ENCODE measurements at regions not wholly inside any gene's neighbourhood (a gene's known extent, or its start where the extent isn't known, plus 50 kb on each side); places are given as distances from the start of the nearest gene placed in this dataset.
A peak's percentile ranks its signal among the peaks of the same experiment; 100 is the strongest.

DNA sequence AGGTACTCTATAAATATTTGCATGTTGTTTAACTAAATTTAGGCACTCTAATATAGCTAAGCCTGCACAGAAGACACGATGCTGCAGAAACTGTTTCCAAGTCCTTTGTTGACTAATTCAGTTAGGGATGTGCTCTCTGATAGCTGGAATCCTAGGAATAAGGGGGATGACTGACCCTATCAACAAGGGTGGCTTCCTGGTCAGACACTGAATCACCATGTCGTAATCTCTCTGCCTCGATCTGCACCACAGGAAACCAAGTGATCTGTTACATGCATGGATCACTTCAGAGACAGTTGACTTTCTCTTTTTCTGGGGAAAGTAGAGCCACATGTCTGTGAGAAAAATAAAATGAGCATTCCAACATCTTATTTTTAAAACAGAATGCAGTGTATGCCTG lies 169.1 kb downstream of the GUCY2F start:
- DNase-seq (ENCODE audit: low read depth): no peak

DNA sequence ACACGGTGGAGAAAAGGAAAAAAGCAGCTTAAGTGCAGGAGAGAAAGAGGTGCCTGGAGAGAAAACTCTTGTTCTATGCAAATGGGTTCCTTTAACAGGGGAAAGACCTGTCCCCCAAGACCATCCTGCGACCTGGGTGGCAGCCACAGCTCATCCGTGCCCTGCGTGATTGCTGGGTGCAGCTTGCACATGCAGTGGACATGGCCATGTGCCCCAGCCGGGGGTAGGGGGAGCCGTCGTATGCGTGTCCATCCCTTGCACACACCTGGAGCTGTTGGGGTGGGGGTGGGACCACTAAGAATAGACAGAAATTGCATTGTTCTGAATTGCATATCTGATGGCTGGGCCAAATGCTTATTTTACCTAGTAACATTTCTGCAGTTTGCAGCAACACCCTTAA lies 171.9 kb downstream of the GUCY2F start:
- no peak for DNase-seq (ENCODE audit: low read depth)

DNA sequence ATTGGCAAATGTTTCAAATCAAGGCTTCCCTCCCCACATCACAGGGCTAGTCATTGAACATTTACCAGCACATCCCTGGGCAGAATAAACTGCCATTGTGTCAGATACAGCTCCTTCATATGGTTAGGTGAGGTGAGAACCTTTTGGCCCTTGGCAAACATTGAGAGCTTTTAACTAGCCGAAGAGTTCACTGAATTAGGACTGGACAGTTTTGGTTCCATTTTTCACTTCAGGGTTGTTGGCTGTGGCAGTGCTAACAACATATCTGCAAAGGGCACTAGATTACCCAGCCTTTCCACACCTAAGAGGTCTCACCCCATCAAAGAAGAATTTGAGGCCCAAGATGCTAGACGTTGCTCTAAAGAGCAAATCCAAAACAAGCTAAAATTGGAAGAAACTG lies 180.7 kb downstream of the GUCY2F start:
- DNase-seq (ENCODE audit: low read depth): no peak

DNA sequence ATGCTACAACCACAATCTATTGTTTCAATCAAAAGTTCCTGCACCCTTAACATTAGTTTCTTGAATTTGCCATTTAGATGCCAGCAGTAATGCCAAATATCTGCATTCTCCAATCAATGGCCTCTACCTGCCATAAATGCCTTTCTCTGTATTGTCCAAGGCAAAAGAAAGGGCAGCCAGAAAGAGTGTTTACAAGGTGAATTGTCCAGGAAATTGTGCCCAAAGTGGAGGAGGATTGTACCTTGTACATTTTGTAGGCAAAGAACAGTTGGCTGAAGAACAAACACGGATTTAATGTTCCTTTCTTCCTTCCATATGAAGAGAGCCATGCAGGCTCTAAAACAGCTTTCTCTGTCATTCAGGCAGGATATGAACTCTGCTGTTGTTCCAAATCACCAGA lies 181.5 kb downstream of the GUCY2F start:
- no peak for DNase-seq (ENCODE audit: low read depth)

DNA sequence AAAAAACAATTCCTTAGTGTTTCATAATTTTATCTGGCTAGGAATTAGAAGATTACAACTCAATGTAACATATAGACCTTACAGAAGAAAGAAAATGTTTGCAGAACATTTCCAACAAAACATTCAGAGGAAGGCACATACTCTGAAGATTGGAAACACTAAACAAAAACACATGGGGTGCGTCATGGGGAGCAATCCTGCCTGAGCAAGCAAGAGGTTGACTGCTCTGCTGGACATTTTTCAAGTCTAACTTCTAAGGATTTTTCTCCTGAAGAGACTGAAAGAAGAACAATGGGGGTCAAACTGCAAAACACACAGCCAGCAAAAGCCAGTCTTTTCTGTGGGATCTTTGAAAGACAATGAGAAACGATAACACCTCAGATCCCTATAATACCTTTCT lies 182.8 kb downstream of the GUCY2F start:
- no peak for DNase-seq (ENCODE audit: low read depth)

DNA sequence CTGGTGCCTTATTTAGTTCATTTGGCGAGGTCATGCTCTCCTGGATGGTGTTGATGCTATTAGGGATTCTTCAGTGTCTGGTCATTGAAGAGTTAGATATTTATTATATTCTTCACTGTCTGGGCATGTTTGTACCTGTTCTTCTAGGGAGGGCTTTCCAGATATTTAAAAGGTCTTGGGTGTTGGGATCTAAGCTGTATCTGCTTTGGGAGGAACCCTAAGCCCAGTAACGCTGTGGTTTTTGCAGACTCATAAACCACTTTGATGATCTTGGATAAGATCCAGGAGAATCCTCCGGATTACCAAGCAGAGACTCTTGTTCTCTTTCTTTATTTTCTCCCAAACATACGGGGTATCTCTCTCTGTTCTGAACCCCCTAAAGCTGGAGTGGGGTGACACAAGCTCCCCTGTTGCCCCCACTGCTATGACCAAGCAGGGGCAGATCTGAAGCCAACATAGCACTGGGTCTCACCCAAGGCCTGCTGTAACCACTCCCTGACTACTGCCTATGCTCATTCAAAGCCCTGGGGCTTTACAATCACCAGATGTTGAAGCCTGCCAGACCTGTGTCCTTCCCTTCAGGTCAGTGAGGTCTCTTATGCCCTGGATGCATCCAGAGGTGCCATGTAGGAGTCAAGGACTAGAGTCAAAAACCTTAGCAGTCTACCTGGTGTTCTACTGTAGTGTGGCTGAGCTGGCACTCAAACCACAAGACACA lies 187.6 kb downstream of the GUCY2F start:
- DNase-seq (ENCODE audit: low read depth): no peak

DNA sequence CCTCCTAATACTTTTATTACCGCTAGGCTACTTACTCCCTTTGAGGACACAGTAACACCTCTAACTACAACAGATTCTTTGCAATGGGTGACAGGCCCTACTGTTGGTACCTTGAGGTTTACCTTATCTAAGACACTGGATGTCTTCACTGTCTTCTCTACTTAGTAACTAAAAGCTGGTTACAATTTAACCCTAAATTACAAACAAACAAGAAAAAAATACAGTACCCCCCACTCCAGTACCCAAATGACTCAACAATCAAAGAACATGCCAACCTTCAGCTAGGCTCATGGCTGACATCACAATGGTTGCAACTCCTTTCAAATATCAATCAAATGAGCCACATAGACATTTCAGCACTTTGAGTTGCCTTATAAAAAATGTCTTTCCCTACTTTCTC lies 198.0 kb downstream of the GUCY2F start:
- no peak for DNase-seq (ENCODE audit: low read depth)

DNA sequence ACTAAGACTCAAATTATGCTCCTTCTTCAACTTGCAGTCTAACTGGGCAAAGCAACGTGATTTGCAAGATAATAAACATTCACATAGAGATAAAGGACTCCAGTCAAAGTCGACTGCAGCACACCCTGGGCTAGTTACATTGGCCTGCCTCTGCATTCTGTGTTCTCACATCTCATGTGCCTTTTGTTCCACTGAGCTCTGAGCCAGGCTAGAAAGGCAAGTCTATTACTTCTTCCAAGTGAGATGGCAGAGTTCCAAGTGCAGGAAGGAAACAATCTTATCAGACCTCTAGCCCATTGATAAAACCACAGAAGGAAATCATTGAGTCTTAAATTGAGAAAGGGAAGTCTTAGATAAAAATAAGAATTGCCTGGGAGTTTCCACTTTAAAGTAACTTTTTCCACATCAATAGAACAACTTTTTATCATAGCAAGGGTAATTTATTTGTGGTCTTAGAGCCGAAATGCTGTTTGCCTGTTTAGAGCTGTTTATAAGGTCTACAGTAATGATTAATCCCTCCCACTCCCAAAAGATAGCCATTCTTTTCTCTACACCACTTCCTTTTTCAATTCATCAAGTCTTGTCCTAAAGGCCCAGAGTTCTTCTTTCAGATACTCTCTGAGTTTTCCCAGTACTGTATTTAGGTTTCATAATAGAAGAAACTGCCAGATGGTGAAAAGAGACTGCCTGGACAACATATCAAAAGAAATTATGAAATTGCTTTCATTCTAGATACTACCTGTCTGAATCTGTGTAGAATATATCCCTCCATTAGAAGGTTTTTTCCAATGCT lies 200.2 kb downstream of the GUCY2F start:
- peak; percentile 4 for DNase-seq (ENCODE audit: low read depth)

DNA sequence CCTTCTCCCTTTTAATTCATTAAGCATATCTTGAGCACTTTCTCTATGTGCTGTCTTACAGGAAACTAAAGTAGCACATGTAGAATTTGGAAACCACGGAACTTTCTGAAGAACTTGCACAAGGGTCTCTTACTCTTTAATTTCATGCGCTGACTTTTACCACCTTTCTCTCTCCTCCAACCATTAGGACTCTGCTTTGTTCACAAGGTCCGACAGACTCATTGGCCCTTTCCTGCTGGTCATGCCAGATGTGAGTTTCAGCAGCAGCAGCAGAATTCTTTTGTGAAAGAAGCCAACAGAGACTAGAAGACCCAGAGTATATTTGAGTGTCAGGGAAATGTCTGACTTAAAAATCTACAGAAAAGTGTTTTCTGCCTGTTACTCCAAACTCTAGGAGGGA lies 207.1 kb downstream of the GUCY2F start:
- DNase-seq (ENCODE audit: low read depth): no peak

DNA sequence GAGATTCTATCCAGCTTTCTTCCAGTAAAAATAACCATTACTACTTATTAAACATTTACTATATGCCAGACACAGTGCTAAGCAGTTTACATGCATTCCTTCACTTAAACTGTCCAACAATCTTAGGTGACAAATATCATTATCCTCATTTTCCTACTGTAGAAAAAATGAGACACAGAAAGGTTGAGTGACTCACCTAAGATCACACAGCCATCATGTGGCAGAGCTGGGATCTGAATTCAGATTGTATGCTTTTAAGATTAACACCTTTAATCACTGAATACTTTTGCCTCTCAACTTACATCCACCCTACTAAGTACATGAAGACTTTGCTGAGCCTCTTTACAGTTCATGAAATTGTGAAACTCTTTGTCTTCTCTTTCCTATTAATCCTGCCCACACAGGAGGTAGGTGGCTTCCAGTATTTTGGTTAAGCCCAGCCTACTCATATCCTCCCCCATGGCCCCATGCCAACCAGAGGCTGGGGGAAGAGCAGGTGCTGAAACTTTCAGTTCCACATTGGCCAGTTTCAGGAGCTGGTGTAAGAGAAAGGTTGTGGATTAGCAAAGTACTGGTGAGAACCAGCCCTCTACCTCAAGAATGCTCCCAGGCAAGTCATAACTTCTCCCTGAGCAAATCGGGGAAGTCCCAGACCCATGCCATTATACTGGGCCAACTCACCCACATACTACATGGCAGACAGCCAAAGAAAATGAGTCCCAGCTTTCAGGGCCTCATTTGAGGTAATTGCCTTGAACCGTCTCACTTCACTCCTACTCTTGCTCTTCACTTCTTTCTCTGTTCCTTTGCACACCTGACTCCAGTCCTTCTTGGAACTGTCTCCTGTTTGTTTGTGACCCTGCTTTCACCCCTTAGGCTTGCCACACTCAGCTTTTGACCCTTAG lies 211.1 kb downstream of the GUCY2F start:
- peak; percentile 64 for DNase-seq (ENCODE audit: low read depth)

DNA sequence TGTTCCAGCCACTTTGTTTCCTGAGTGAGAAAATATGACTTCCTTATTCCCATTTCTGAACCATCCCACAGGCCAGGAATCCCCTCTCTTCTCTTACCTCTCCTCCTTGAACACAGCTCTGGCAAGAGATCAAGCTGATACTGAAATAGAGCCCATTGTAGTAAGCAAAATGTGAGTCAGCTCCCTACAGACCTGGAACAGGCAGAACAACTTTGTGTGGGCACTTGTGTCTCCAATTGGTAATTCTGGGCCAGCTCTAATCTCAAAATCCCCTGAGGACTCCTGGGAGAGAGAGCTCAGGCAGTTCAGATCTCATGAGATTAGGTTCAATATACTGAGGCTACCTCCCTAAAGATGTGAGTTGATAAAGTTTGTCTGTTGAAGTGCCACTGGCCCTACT lies 213.5 kb downstream of the GUCY2F start:
- no peak for DNase-seq (ENCODE audit: low read depth)

DNA sequence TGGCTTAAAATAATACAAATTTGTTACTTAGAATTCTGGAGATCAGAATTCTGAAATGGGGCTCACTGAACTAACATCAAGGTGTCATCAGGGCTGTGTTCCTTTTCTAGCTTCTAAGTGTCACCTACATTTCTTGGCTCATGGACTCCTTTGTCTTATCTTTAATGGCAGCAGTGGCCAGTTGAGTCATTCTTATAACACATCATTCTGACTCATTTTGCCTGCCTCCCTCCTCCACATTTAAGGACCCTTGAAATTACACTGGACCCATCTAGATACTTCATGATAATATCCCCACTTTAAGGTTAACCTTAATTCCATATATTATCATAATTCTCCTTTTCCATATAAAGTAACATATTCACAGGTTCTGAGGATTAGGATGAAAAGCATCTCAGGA lies 215.9 kb downstream of the GUCY2F start:
- DNase-seq (ENCODE audit: low read depth): no peak

DNA sequence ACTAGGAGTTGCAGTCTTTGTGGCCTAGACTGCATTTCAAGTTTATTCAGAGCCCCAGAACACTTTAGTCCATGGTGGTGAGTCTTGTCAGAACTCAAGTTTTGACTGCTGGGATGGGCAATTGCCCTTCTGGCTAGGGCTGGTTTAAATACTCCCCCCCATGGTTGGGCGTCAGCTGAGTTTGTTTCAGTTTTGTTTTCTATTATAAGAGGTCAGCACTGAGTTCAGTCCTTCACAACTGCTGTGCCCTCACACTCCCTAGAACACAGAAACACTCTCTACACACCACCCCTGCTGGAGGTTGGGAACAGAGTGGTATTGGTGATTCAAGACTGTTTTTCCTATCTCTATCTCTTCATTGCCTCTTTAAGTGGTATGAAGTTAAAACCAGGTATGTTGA lies 217.0 kb downstream of the GUCY2F start:
- DNase-seq (ENCODE audit: low read depth): no peak

DNA sequence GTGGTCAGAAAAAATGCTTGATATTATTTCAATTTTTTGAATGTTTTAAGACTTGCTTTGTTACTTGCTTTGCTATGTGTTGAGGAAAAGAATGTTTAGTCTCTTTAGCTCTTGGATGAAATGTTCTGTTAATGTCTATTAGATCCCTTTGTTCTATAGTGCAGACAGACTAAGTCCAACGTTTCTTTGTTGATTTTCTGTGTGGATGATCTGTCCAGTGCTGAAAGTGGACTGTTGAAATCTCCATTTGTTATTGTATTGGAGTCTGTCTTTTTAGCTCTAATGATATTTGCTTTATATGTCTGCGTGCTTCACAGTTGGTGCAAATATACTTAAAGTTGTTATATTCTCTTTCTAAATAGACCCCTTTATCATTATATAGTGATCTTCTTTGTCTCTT lies 220.6 kb downstream of the GUCY2F start:
- no peak for DNase-seq (ENCODE audit: low read depth)

DNA sequence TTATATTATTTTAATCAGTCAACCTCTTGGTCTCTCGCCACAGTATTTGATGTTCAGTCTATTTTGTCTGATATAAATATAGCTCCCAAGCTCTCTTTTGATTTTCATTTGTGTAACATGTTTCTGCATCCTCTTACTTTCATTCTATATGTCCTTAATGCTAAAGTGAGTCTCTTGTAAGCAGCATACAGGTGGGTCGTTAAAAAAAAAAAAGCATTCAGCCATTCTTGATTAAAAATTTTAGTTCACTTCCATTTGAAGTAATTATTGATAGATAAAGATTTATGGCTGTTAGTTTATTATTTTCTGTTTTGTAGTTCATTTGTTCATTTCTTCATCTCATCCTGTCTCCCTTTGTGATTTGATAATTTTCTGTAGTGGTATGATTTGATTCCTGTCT lies 229.1 kb downstream of the GUCY2F start:
- DNase-seq (ENCODE audit: low read depth): no peak

DNA sequence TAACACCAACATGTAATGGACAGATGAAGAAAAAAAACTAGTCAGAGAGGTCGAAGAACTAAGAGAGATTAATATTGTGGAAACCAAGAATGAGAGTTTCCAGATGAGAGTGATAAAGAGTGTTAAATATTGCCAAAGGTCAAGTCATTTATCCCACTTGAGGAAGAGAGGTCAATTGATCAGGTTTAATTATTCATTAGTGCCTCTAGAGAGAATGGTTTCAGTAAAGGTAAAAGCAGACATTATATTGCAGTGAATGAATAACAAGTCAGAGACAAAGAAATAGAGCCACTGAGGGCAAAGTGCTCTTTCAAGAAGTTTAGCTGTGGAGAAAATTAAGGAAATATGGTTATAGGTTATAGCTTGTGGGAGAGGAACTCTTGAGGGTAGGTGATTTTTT lies 263.1 kb downstream of the GUCY2F start:
- no peak for DNase-seq (ENCODE audit: low read depth)

DNA sequence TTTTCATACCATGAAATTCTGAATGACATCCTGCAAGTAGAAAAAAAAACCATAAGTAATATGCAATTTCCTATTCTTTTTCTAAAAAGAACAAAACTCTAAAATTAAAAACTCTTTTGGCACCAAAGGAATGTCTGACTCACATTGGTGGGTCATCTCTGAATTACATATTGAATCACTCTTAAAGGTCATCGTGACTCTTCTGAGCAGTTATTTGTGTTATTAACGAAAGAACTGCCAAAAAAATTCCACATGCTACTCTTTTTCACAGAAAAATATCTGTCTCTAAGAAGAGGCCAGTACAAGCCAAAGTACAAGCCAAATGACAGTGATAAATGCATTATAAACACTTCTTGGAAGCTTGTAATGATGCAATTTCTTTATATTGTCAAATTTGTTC lies 282.2 kb downstream of the GUCY2F start:
- no peak for DNase-seq (ENCODE audit: low read depth)

DNA sequence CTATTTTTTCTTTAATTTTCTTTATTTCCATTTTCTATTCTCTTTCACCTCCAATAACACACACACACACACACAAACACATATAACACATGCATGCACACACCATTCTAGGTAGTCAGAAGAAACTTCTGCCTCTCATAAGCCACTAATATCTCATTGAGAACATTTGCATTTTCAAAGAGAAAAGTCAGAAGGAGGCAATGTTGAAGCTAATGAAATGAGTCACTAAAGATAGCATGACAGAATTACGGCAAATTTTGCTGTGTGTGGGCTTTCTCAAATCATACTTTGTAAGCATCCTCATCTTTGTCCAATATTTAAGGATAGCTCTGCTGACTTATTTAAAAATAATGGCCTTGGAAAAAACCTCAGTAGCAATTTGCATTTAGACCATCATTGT lies 291.3 kb downstream of the GUCY2F start:
- no peak for DNase-seq (ENCODE audit: low read depth)

DNA sequence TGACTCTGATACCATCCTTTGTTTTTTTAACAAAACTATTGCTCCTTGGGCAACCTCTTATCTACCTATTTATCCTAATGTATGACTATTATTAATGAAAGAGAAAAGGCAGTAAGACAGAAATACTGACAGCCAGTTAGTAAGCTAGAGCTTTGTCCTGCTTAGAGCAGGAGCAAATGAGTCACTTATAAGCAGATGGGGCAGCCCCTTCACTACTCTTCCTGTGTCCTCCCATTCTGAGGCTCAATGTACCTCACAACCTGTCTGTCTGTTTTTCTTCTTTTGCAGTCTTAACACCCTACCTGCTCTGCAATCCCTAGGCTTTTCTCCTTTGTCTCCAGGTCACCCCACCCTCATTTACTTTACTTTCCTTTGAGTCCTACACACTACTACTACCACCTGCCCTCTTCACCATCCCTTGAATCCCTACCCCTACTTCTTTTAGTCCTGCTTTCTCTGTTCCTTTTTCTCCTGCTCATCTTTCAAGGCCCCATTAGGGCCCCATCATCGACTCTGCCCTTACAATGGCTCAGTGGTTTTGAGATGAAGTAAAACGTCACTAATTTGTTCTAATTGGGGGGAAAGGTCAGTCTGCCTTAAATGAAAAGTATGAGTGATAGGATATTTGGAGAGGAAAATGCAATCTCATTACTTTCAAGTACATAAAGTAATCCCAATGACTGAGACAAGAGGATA lies 294.3 kb downstream of the GUCY2F start:
- no peak for DNase-seq (ENCODE audit: low read depth)

DNA sequence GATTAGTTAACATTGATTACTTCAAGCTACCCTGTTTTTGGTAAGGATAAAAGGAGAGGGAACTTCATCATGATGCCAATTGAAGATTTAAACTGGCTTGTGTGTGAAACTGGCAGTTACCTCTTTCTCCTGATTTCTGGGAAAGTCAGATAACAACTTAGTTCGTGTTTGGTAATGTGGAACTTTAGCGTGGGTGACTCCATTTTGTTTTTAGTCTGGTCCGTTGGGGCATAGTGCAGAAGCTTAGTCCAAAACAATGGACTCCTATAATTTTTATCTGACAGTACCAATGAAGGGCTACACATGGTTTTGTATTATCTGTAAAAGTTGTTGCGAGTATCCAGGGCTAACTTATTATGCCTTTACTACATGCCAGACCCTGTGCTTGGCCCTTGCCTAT lies 294.9 kb downstream of the GUCY2F start:
- DNase-seq (ENCODE audit: low read depth): no peak

DNA sequence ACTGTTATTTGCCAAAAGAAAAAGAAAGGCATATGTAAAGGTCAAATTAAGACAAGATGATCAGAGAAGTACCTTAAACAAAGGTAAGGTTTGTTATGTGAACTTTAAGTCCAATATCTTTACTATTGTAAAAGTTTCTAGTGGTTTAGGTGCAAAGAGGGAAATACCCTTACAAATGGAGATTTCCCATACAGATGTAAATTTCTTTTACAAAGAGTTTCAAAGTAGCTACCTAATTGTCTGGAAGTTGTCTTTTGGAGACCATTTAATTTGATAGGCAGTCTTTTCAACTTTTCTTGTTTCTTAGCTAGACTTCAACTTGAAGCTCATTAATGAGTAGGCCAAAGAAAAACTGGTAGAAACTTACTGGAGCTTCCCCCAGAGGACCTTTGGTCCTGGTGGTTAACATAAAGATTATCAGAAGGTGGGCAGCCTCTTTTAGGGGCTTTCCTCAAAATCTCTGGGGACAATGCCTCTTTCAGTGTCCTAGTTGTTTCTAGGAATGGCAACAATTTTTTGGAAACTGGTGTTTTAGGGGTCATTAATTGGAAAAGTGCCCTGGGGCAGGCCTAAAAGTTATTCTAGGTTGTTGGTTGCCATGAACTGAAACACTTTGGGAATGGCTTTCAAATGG lies 297.3 kb downstream of the GUCY2F start:
- DNase-seq (ENCODE audit: low read depth): no peak

All from renal cortical epithelial cell (primary cell).